Adrenal gland (tissue), 9 donors: ENCODE measurements at regions not wholly inside any gene's neighbourhood (a gene's known extent, or its start where the extent isn't known, plus 50 kb on each side); places are given as distances from the start of the nearest gene placed in this dataset.

ENCODE experiments used
- DNase-seq, 7 donors: peaks; one replicate each; pipeline ENCODE4 v3.0.0-alpha.2; 2019 to 2020
- H3K27ac ChIP-seq, 5 donors: fragments of 200-600 bp; sonication (generic) in 4 of 5; 1 replicate in 3 of 5; 2 replicates in 2 of 5; pipeline versions ENCODE4 v1.5.1 to v1.8.0; 2016 to 2020; ENCODE audit warnings: mild to moderate bottlenecking in 1 of 5
- H3K27me3 ChIP-seq: fragments of 200-600 bp; 2 replicates; pipeline ENCODE4 v1.8.0; 2021
- H3K36me3 ChIP-seq, 2 donors: fragments of 200-600 bp; replicated peaks in 1 of 2; 1 replicate in 1 of 2; 2 replicates in 1 of 2; pipeline versions ENCODE4 v1.5.1 to v1.8.0; 2018 to 2022
- H3K4me1 ChIP-seq, 2 donors: fragments of 200-600 bp; replicated peaks in 1 of 2; 1 replicate in 1 of 2; 2 replicates in 1 of 2; pipeline versions ENCODE4 v1.5.1 to v1.8.0; 2018 to 2021
- H3K4me3 ChIP-seq, 4 donors: fragments of 200-600 bp; sonication (generic) in 3 of 4; one replicate each; pipeline ENCODE4 v1.5.1; 2016 to 2018
- H3K9me3 ChIP-seq, 3 donors: fragments of 200-600 bp; sonication (generic) in 1 of 3; replicated peaks in 1 of 3; 1 replicate in 2 of 3; 2 replicates in 1 of 3; pipeline versions ENCODE4 v1.5.1 to v1.8.0; 2016 to 2021
- CTCF ChIP-seq, 6 experiments: fragments of 450-650 bp in 4 of 6; fragments of 200-600 bp in 2 of 6; sonication (generic) in 1 of 6; IDR thresholded peaks; 1 replicate in 5 of 6; 2 replicates in 1 of 6; pipeline versions ENCODE4 v1.5.1 to v1.8.0; 2016 to 2021; ENCODE audit warnings: antibody characterized with exemption in 6 of 6, mild to moderate bottlenecking in 2 of 6, moderate library complexity in 1 of 6
- POLR2A ChIP-seq, 2 donors: fragments of 450-650 bp; IDR thresholded peaks; one replicate each; pipeline ENCODE4 v1.6.1; 2017; ENCODE audit warnings: antibody characterized with exemption in 2 of 2, mild to moderate bottlenecking in 2 of 2, moderate library complexity in 1 of 2
- WGBS, 4 donors: extraction: QIAGEN DNeasy Blood & Tissue Kit in 2 of 4; methylation state at CpG; one replicate each; pipeline versions ENCODE4 v1.1.5 to v1.1.7; 2013 to 2017; 5-methylcytosine and 5-hydroxymethylcytosine counted together
- intact Hi-C, 2 donors: fragments of 100-400 bp; cut with DNase I; formaldehyde crosslinking; loops; one replicate each; pipeline versions ENCODE4 v1.14.1 to v1.15.0; 2022 to 2023
- donor health status: healthy with polysubstance abuse.
- donor health status: Bipolar disorder and iron deficiency.
- donor health status: DM: yes; HTN: yes; CAD: no.
- donor health status: DM: no; HTN: no; CAD: no.
- donor health status: DM: no; HTN: no; CAD: no.

GRCh38 chr3:182393830-182394367, 399.4 kb upstream of the ATP11B start:
- WGBS, 4 donors = 52 to 62% (median 59%) methylated on average over 5 of the region's 5 CpGs
- H3K27ac ChIP-seq = no peak overlapping the region

GRCh38 chr3:182397164-182397563, 396.1 kb upstream of the ATP11B start:
- Histone ChIP-seq H3K27me3 (no peaks in the 10 kb centered on the region), H3K4me3 (no peak overlapping the region), H3K9me3 (no peaks in the 10 kb centered on the region), H3K36me3 (no peaks in the 10 kb centered on the region), H3K4me1 (no peaks in the 10 kb centered on the region), H3K27ac (no peak overlapping the region)
- 91 to 100% (median 95%) methylated on average over 1 of the region's 1 CpG for WGBS, 4 donors
- intact Hi-C loops = no loop called here
- no peak for DNase-seq
- TF ChIP-seq CTCF (IDR thresholded peaks at IDR 0.05) (no peak), POLR2A (IDR thresholded peaks at IDR 0.05) (no peak)

More at GRCh38 chr3:182393830-182394367, 399.4 kb upstream of the ATP11B start:
- no peaks in the 10 kb centered on the region for H3K27me3 ChIP-seq
- H3K36me3 ChIP-seq = no peaks in the 10 kb centered on the region
- no peak for DNase-seq
- intact Hi-C loops = no loop called here
- TF ChIP-seq CTCF (IDR thresholded peaks at IDR 0.05) = no peak
- TF ChIP-seq POLR2A (IDR thresholded peaks at IDR 0.05) = no peak
- no peaks in the 10 kb centered on the region for H3K9me3 ChIP-seq
- no peaks in the 10 kb centered on the region for H3K4me1 ChIP-seq
- no peak overlapping the region for H3K4me3 ChIP-seq

GRCh38 chr3:182399978-182400737, 393.1 kb upstream of the ATP11B start:
- no peaks in the 10 kb centered on the region for H3K4me1 ChIP-seq
- H3K36me3 ChIP-seq = no peaks in the 10 kb centered on the region
- intact Hi-C loops = no loop called here
- H3K27ac ChIP-seq = no peak overlapping the region
- no peaks in the 10 kb centered on the region for H3K27me3 ChIP-seq
- WGBS, 4 donors = 59 to 69% (median 66%) methylated on average over 10 to 11 of the region's 11 CpGs
- no peak overlapping the region for H3K4me3 ChIP-seq
- TF ChIP-seq CTCF (IDR thresholded peaks at IDR 0.05) (no peak), POLR2A (IDR thresholded peaks at IDR 0.05) (no peak)
- H3K9me3 ChIP-seq = no peaks in the 10 kb centered on the region
- DNase-seq = no peak

- intact Hi-C loops = no loop called here
- no peaks in the 10 kb centered on the region for H3K36me3 ChIP-seq
- H3K27me3 ChIP-seq = no peaks in the 10 kb centered on the region
- TF ChIP-seq POLR2A (IDR thresholded peaks at IDR 0.05) (no peak), CTCF (IDR thresholded peaks at IDR 0.05) (no peak)
- DNase-seq = no peak
- no peaks in the 10 kb centered on the region for H3K4me1 ChIP-seq
- no peak overlapping the region for H3K4me3 ChIP-seq
- no peaks in the 10 kb centered on the region for H3K9me3 ChIP-seq
- WGBS, 4 donors = 53 to 62% (median 57%) methylated on average over 2 of the region's 2 CpGs
- no peak overlapping the region for H3K27ac ChIP-seq
Observed at GRCh38 chr3:182400838-182401237, 392.5 kb upstream of the ATP11B start.
